ENCODE measurements at regions not wholly inside any gene's neighbourhood (a gene's known extent, or its start where the extent isn't known, plus 50 kb on each side); places are given as distances from the start of the nearest gene placed in this dataset.

DNA sequence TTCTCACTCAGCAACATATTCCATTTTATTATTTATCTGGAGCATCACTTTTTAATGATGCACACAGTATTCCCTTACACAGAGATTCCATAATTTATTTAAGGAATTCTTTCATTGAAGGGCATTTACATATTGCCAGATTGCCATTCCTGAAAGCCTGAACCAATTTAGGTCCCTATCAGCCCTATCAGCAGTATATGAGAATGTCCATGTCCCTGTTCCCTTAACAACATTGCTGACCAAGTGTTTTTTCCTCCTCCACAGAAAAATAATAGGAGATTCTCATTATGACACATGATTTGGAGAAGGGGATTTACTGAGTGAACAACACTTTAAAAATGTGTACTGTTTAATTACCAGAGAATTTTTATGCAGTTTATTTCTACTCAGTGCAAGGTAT lies 90.1 kb upstream of the PHOX2B start:
- DNase-seq (no peak), ATAC-seq (no peak)
- no peak overlapping the region for H3K4me3 ChIP-seq
- H3K4me1 ChIP-seq (ENCODE audit: low read depth): no peaks in the 10 kb centered on the region
- TF ChIP-seq CTCF (IDR thresholded peaks at IDR 0.05): no peak
- H3K36me3 ChIP-seq (ENCODE audit: low read depth): no peaks in the 10 kb centered on the region
- intact Hi-C loops (cut with DNase I, micrococcal nuclease): no loop called here
- no peaks in the 10 kb centered on the region for H3K9me3 ChIP-seq

DNA sequence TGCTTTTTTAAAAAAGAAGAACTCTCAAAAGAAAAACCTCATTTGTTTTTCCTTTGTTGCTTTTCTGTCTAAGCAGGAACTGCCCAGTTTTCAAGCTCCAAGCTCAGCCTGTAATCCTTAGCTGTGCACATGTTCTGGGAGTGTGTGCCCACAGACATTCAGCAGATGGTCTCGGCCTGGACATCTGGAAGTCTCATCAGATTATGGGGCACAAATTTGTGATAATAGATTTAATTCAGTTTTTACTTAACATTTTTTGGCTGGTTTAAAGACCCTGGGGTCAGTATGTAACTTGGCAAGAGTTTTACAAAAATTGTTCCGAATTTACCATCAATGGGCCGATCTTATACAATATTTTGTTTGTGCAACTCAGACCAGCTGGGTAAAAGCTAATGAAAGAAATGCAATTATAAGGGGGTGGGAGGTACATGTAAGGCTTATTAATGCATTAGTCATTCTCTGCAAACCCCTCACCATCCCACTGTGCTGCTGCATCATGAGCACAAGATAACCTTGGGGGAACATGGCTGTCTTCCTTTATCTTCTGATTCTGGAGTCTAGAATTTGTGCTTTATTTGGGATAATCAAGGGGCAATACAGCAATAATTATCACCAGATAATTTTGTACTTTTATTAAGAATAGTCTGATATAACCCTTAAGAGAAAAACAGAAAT lies 86.9 kb upstream of the PHOX2B start:
- no peak for DNase-seq
- TF ChIP-seq CTCF (IDR thresholded peaks at IDR 0.05): no peak
- no peak for ATAC-seq
- no peaks in the 10 kb centered on the region for H3K36me3 ChIP-seq (ENCODE audit: low read depth)
- no peaks in the 10 kb centered on the region for H3K4me1 ChIP-seq (ENCODE audit: low read depth)
- H3K9me3 ChIP-seq: no peaks in the 10 kb centered on the region
- H3K4me3 ChIP-seq: no peak overlapping the region
- intact Hi-C loops (cut with DNase I, micrococcal nuclease): no loop called here

GRCh38 chr4:41832961-41833360 lies 84.4 kb upstream of the PHOX2B start:
- no peaks in the 10 kb centered on the region for H3K36me3 ChIP-seq (ENCODE audit: low read depth)
- no peaks in the 10 kb centered on the region for H3K9me3 ChIP-seq
- no peak for TF ChIP-seq CTCF (IDR thresholded peaks at IDR 0.05)
- no peaks in the 10 kb centered on the region for H3K4me1 ChIP-seq (ENCODE audit: low read depth)
- ATAC-seq (no peak), DNase-seq (no peak)
- intact Hi-C loops (cut with DNase I, micrococcal nuclease): no loop called here
- no peak overlapping the region for H3K4me3 ChIP-seq

- H3K4me1 ChIP-seq (ENCODE audit: low read depth): no peaks in the 10 kb centered on the region
- intact Hi-C loops (cut with DNase I, micrococcal nuclease): no loop called here
- TF ChIP-seq CTCF (IDR thresholded peaks at IDR 0.05): no peak
These were observed 73.8 kb upstream of the PHOX2B start for GRCh38 chr4:41822325-41822724.

GRCh38 chr4:41820473-41820872 lies 71.9 kb upstream of the PHOX2B start:
- intact Hi-C loops (cut with DNase I, micrococcal nuclease): no loop called here
- Histone ChIP-seq H3K4me3 (no peak overlapping the region), H3K36me3 (ENCODE audit: low read depth) (no peaks in the 10 kb centered on the region), H3K9me3 (no peaks in the 10 kb centered on the region), H3K4me1 (ENCODE audit: low read depth) (no peaks in the 10 kb centered on the region)
- no peak for TF ChIP-seq CTCF (IDR thresholded peaks at IDR 0.05)
- DNase-seq: no peak
- no peak for ATAC-seq

More at GRCh38 chr4:41822325-41822724, 73.8 kb upstream of the PHOX2B start:
- Histone ChIP-seq H3K4me3 (no peak overlapping the region), H3K9me3 (no peaks in the 10 kb centered on the region), H3K36me3 (ENCODE audit: low read depth) (no peaks in the 10 kb centered on the region)
- DNase-seq (no peak), ATAC-seq (no peak)

DNA sequence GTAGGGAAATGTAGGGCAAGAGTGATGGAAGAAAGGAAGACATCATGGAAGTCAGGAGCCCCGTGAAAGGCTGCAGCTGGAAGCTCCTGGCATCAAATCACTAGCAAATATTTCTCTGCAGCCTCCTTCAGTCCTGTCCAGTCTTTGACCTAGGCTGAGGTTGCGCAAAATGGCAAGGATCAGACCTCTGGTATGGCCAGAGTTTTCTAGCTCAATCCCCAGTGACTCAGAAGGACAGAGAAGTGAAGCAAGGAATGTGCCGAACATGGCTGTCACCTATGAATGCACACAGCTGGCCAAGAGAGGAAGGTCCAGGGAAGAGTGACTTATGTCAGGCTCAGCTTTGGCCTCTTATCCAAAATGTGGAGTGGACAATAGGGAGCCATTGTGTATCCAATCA lies 71.1 kb upstream of the PHOX2B start:
- Histone ChIP-seq H3K4me1 (ENCODE audit: low read depth) (no peaks in the 10 kb centered on the region), H3K9me3 (no peaks in the 10 kb centered on the region), H3K4me3 (no peak overlapping the region), H3K36me3 (ENCODE audit: low read depth) (no peaks in the 10 kb centered on the region)
- ATAC-seq (no peak), DNase-seq (no peak)
- no peak for TF ChIP-seq CTCF (IDR thresholded peaks at IDR 0.05)
- intact Hi-C loops (cut with DNase I, micrococcal nuclease): no loop called here
